HT1080 (cell line): ENCODE measurements at regions not wholly inside any gene's neighbourhood (a gene's known extent, or its start where the extent isn't known, plus 50 kb on each side); places are given as distances from the start of the nearest gene placed in this dataset.

Source experiments
- DNase-seq: peaks from one replicate; pipeline ENCODE4 v3.0.0-alpha.2; 2015; ENCODE audit warnings: low read depth

GRCh38 chr18:40035966-40036365 lies 1919.1 kb upstream of the PIK3C3 start:
- no peak for DNase-seq

- DNase-seq = no peak
Measured at GRCh38 chr18:40032076-40032475, 1923.0 kb upstream of the PIK3C3 start.

DNA sequence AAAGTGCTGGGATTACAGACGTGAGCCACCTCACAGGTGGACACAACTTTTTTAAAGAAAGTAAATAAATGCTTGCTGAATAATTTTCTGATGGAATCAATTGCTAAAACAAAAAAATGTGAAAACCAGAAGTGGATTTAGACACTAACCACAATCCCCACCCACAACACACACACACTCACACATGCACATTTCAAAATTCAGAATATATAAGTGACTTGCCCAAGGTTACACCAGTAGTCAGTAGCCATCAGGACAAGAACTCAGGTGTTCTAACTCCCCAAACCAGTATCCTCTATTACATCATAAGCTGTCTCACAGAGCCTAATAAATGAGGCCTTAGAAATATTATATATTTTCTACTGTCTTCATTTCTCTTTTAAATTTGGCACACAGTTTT lies 1923.6 kb upstream of the PIK3C3 start:
- DNase-seq = no peak

GRCh38 chr18:40019797-40020392 lies 1935.1 kb upstream of the PIK3C3 start:
- no peak for DNase-seq

GRCh38 chr18:40018266-40018665 lies 1936.8 kb upstream of the PIK3C3 start:
- DNase-seq = no peak

- DNase-seq = no peak
Measured at GRCh38 chr18:40017021-40017420, 1938.0 kb upstream of the PIK3C3 start.

GRCh38 chr18:40016405-40016804 lies 1938.6 kb upstream of the PIK3C3 start:
- no peak for DNase-seq

GRCh38 chr18:40013001-40013609 lies 1941.9 kb upstream of the PIK3C3 start:
- peak; percentile 67 for DNase-seq

- no peak for DNase-seq
Measured at GRCh38 chr18:40011201-40011600, 1943.8 kb upstream of the PIK3C3 start.

GRCh38 chr18:40006634-40007033 lies 1948.4 kb upstream of the PIK3C3 start:
- DNase-seq = peak; percentile 5

- no peak for DNase-seq
Measured at GRCh38 chr18:40004246-40004645, 1950.8 kb upstream of the PIK3C3 start.

DNA sequence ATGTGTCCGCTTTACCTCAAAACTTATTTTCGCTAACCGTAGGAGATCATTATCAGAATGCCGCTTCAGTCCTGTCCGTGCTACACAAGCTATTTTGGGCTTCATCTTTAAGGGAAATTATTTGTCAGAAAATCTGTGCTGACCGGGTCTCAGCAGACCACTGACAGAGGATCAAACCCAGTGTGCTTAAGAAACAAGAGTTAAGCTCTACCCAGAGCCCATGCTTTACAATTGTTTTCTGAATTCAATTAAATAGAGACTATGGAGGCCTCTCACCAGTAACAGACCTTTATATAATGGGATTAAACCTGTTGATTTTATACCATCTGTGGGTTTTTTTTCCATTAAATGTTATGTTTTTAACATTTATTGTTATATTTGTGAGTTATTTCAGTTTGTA lies 1956.7 kb upstream of the PIK3C3 start:
- no peak for DNase-seq

DNA sequence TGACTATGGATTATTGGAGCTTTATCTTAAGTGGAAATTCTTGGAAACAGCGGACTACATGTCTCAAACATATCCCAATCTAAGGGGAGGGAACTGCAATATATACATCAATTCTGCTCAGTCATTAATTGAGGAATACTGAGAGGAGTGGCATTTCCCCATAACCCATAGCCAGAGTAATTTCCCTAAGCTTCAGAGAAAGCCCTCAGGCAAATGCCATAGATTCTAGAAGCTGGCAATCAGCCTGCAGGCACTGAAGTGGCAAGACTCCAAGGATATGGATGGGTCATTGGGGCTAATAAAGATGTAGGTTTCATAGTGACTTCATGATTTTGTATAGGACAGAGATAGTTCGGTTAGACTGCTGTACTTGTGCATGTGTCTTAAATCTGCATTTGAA lies 1960.5 kb upstream of the PIK3C3 start:
- no peak for DNase-seq

GRCh38 chr18:39991696-39992265 lies 1963.3 kb upstream of the PIK3C3 start:
- no peak for DNase-seq

DNA sequence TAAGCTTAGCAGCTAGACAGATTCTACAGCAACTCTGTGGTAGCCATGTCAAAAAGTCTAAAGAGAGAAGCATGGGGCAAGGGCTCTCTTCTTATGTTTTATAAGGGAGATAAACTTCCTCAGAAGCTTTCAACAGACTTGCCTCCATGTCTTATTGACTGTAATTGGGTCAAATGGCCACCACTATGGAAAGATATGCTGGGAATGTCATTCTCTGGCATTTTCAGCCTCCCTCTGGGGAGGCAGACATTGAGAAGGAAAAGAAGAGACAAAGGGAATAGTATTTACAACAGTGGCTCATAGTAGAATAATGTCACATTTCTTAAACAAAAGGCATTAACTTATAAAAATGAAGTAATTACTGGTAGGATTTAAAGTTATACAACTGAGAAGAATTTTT lies 1964.5 kb upstream of the PIK3C3 start:
- no peak for DNase-seq

GRCh38 chr18:39976771-39977170 lies 1978.3 kb upstream of the PIK3C3 start:
- DNase-seq = no peak

- DNase-seq = no peak
Measured at GRCh38 chr18:39972521-39972920, 1982.5 kb upstream of the PIK3C3 start.

GRCh38 chr18:39969803-39970494 lies 1985.1 kb upstream of the PIK3C3 start:
- peak; percentile 37 for DNase-seq

GRCh38 chr18:39966275-39966674 lies 1988.8 kb upstream of the PIK3C3 start:
- no peak for DNase-seq

DNA sequence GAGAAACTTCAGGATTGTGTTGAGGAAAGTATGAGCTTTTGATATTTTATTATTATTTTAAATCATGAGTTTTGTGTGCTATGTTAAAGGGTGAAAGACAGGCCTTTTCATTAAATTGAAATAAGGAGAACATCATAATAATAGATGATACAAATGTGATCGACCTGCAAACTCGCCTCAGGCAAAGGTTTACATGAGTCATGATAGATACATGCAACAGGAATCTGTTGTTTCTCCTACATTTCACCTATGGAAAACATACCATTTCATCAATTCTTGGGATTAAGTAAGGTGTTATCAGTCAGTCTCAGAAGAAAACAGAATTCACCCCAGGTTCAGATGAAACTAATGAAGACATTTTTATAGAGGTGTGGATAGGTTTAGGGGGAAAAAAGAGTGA lies 1992.5 kb upstream of the PIK3C3 start:
- no peak for DNase-seq

DNA sequence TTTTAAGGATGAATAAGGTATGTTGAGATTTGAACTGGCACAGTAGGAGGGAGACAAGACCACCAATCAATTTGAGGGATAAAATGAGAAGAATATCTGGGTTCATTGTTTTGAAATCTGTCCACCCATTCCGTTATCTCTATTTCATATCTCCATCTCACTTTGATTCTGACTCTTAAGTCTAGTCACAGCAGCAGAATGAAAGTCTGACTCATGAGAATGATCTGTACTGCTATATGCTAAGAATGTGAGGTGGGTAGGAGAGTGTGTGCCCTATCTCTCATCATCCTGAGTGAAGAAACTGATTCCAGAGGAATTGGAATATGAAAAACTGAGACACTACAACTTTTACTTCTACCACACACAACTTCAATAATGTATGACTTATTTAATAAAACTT lies 1994.5 kb upstream of the PIK3C3 start:
- DNase-seq = peak; percentile 56

- peak; percentile 58 for DNase-seq
Measured at GRCh38 chr18:39959839-39960238, 1995.2 kb upstream of the PIK3C3 start.

DNA sequence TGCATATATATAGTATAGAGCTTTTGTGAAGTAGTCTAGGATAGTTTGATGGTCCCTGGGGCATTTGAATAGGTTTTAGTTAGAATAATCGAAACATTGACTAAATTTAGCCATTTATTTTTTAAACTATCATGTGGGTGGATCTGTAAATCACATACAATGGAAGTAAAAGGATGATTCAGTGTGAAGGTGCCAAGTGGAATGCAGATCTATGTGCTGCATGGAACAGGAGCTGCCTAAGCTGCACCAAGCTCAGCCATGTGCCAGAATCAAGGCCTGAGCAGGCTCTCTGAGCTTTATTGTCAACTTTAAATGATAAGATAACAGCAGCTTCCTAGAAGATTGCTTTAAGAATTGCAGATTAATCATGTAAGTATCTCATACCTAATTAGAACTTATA lies 1996.2 kb upstream of the PIK3C3 start:
- DNase-seq = no peak
